HG02588 (cell line): ENCODE measurements at regions not wholly inside any gene's neighbourhood (a gene's known extent, or its start where the extent isn't known, plus 50 kb on each side); places are given as distances from the start of the nearest gene placed in this dataset.

Experiments used
- ATAC-seq: cut with Tn5 transposase; IDR thresholded peaks from one replicate; pipeline ENCODE4 v1.9.1; 2021; ENCODE audit warnings: mild to moderate bottlenecking, moderate library complexity; ENCODE audit not compliant: unreplicated experiment

DNA sequence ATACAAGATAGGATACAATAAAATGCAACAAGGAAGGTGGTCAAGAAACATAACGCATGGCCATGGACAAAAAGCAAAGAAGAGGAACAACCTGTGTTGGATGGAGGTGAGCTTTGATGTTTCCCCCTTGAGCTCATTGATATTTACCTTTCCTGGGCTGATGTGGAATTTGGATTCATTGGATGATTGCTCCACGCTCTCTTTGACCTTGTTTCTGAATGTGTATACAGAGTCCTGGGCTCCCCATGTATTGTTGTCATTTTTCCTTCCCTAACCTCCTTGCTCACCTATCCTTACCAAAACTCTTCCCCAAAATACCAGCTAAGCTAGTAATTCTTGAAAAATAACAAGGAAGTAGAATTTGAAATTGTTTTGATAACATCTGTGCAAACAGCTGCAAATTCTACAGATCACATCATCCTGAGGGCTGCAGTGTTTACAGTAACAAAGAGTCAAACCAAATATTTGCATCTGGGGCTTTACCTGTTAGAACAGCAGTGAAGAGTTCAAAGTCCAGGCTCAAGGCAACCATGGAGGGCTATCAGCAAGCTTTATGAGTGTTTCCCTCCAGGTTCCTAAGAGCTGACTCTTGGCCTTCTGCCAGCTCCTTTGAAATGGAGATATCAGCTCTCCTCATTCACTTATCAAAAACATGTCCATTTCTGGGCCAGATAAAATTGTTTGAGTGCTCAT, 214.3 kb upstream of the MARCKS start:
- peak; percentile 96 for ATAC-seq

DNA sequence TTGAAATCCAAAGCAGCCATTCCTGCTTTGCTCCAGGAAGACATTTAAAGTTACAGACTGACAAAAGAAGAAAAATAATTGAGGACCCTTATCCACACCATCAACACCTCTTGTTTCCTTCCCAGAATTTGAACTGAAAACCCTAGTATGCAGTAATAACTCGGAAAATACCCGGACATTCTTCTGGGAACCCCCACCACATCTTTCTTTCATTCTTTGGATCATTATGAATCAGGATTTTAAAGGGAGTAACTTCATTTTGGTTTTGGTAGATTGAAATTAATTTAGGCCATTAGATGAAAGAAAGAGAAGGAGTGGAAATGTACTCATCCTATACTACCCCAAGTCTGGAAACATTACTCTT, 213.8 kb upstream of the MARCKS start:
- no peak for ATAC-seq

DNA sequence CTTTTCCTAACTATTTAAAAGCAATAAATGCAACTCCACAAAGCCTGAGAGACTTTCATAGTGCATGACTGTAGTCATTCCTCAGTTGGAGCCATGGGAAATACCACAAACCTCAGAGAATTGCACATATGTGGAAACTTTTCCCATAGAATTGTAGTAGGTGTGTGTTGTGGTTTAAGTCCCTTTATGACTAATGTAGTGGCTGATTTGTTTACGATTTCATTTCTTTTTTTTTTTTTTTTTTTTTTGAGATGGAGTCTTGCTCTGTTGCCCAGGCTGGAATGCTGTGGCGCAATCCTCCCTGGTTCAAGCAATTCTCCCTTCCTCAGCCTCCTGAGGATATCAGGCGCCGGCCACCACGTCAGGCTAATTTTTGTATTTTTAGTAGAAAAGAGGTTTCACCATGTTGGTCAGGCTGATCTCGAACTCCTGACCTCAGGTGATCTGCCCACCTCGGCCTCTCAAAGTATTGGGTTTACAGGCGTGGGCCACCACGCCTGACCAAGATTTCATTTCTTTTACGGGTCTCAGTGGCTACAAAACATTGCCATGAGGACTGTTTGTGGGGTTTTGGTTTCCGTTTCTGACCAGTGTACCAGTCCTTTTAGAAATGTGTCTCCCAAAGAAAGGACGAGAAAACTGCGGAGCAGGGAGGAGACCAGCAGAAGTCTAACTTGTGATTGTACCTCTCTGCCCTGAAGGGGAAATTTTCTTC, 212.1 kb upstream of the MARCKS start:
- no peak for ATAC-seq

- ATAC-seq = no peak
Measured at GRCh38 chr6:113645576-113645970, 211.6 kb upstream of the MARCKS start.

DNA sequence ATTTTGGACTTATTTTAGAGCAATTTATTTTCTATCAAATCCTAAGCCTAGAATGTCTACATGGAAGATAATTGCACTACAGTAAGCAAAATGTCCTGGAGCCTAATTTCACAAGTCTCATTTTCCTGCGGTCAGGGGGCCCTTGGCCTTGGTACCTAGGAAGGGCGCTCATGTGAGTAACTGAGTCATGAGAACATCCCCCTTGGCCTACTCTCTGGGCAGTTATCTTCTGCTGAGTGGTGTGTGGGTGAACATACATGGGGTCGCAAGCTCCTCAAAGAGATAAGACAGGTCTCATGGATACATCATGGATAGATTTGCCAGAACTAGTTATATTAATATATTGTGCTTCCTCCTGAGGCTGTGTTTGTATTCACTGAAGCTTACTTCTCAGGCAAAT, 211.2 kb upstream of the MARCKS start:
- no peak for ATAC-seq

DNA sequence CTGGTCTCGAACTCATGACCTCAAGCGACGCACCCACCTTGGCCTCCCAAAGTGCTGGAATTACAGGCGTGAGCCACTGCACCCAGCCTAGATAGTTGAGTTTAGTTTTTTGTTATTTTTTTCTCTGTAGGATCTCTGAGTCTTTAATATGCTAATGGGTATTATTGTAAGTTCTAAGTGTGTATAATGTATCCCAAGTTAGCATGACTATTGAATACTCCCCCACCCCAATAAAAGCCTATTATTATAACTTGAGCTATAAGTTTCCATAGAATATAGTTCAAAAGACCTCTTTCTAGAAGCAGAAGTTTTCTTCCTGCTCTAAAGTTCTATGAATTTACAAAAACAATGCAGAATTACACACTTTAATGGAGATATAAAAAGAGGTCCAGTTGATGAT, 210.4 kb upstream of the MARCKS start:
- ATAC-seq = no peak

DNA sequence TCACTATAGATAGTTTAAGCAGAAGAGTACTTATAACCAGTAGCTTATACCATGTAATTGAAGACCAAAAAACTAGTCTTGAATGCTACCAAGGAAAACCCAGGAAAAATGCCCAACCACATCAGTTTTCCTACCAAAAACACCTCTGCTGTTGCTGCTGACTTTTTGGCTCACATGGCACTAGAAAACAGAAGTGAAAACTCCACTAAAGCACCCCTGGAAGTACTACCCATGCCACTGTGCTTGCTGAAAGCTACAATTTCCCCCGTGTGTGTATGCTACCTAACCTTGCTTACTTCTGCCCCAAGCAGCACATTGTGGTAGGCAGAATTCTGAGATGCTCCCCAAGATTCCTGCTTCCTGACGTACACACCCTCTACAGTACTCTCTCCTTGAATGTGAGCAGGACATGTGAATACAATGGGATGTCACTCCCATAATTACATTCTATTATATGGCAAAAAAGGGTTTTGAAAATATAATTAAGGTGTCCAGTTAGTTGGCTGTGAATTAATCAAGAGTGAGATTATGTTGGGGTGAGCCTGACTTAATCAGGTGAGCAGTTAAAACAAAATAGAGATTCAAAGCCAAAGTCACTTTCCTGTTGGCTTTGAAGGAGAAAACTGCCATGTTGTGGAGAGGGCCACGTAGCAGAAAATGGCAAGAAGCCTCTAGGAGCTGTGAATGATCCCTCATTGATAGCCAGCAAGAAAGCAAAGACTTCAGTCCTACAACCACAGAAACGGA, 209.8 kb upstream of the MARCKS start:
- ATAC-seq = peak; percentile 34

DNA sequence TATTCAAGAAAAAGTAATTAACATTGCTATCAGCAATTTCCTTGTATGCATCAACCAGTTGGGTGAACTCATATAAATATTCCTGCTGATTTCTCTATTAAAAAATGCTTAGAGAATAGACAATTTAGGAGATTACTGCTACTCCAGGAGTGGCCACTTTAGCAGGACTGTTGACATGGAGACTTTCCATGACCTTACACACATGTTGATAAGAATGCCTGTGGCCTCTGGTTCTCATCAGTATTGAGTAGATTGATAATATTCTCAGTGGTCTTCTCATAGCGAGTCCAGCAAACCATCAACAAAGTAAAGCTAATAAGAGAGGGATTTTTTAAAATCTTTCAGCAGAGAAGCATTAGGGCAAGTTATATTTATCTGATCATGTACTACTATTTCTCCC, 208.4 kb upstream of the MARCKS start:
- ATAC-seq = no peak

DNA sequence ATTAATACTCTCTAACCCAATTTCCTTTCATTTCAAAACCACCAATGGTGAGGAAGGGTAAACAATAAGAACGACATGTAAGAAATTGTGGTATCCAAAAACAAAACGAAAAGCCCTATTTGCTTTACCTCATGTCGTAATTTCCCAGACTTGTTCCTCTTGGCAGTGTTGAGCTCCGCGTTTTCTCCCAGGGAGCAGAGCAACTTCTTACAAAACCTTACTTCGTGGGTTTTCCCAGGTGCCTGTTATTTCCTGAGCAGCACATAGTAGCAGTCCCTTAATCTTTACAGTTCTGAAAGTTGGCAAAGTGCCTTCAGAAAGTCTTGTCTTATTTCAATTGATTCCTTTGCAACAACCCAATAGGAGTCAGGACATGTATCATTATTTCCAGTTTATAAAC, 207.9 kb upstream of the MARCKS start:
- ATAC-seq = no peak

DNA sequence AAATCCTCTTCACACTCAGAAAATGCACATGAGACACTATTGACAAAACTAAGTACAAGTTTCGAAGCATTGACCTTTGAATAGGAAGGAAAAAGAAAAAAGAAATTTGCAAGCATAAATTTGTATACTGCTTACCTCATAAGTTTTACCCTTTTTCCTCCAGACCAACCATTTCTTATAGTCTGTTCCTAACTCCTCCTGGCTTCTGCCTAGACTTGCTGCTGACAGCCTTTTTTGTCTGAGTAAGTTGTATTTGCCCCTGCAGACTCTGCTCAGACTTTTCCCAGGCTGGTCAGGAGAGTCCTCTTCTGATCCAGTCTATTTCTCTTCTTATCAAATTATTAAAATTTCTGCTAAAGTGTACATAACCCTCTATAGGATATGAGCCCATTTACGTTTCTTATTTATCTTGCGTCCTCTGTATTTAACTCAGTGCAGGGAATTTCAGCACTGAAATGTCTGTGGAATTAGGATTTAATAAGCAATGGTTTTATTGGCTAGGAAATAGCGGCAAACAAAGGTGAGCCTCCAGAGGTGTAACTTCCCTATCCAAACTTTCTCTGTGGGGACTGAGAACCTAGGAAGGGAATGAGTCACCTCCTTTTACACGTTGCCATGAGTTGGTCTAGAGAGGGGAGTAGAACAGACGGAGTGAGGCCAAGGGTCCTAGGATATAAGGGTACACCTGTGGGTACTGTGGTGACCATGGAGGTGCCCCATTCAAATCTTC, 207.1 kb upstream of the MARCKS start:
- no peak for ATAC-seq

GRCh38 chr6:113650610-113650979, 206.6 kb upstream of the MARCKS start:
- no peak for ATAC-seq

DNA sequence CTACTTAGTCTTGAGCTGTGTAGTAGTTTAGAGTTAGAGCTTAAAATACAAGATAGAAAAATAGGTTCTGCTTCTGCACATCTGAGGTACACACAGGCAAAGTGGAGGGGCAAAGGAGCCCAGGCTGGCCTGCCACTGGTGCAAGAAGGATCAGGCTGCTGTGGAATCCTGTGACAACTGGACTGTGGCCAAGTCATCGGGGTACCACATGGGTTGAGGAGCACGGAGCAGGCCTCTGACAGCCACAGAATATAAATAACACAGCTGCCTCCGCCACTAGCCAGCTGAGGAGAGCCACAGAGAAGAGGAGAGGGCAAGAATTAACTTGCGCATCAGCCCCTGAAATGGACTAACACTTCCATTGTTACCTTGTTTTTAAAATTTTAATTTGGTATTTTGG, 206.0 kb upstream of the MARCKS start:
- ATAC-seq = no peak

DNA sequence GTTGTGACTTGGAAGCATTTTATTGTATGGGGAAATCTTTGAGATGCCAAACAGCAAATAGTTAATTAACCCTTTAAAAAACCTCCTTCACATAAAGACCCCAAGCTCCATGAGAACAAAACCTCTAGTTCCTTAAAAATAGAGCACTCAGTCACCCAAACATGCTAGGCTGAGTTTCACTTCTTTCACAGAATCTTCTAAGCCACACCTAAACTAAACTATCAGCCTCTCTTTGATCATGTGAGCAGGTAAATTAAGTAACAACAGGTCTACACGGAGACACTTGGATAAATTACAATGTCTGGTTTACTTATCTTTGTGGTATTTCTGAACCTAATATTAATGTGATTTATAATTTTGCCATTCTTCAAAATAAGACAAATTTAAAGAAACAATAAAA, 205.2 kb upstream of the MARCKS start:
- no peak for ATAC-seq

DNA sequence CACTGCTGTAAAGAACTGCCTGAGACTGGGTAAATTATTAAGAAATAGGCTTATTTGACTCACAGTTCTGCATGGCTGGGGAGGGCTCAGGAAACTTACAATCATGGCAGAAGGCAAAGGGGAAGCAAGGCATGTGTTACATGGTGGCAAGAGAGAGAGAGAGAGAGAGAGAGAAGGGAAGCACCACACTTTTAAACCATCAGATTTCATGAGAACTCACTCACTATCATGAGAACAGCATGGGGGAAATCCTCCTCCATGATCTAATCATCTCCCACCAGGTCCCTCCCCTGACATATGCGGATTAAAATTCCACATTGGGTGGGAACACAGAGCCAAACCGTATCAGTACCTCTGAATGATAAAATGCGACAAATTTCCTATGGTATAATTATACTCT, 203.9 kb upstream of the MARCKS start:
- no peak for ATAC-seq

GRCh38 chr6:113654396-113654795, 202.7 kb upstream of the MARCKS start:
- no peak for ATAC-seq

- no peak for ATAC-seq
Measured at GRCh38 chr6:113655761-113656160, 201.4 kb upstream of the MARCKS start.

GRCh38 chr6:113659762-113660404, 197.3 kb upstream of the MARCKS start:
- no peak for ATAC-seq

GRCh38 chr6:113660819-113661218, 196.3 kb upstream of the MARCKS start:
- no peak for ATAC-seq

GRCh38 chr6:113662093-113662665, 195.0 kb upstream of the MARCKS start:
- no peak for ATAC-seq

- peak; percentile 90 for ATAC-seq
Measured at GRCh38 chr6:113662688-113663333, 194.3 kb upstream of the MARCKS start.
